ENCODE measurements at regions not wholly inside any gene's neighbourhood (a gene's known extent, or its start where the extent isn't known, plus 50 kb on each side); places are given as distances from the start of the nearest gene placed in this dataset.
"Not testable (repeated sequence)": the region's sequence is repeated elsewhere in the genome, so short reads cannot be mapped to it uniquely, and the experiment has no call there.

- no peak for DNase-seq (ENCODE audit: low read depth in 4 of 4, low spot score in 3 of 4)
These were observed 67.9 kb downstream of the TTLL2 start for GRCh38 chr6:167392631-167393316.

DNA sequence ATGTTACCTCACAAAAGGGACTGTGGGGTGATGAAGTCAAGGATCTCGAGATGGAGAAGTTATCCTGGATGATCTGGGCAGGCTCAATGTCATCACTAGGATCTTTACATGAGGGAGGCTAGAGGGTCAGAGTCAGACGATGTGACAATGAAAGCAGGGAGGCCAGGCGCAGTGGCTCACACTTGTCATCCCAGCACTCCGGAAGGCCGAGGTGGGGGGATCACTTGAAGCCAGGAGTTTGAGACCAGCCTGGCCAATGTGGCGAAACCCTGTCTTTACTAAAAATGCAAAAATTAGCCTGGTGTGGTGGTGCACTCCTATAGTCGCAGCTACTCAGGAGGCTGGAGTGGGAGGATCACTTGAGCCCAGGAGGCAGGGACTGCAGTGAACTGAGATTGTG lies 68.8 kb downstream of the TTLL2 start:
- DNase-seq (ENCODE audit: low read depth in 4 of 4, low spot score in 3 of 4) = no peak

DNA sequence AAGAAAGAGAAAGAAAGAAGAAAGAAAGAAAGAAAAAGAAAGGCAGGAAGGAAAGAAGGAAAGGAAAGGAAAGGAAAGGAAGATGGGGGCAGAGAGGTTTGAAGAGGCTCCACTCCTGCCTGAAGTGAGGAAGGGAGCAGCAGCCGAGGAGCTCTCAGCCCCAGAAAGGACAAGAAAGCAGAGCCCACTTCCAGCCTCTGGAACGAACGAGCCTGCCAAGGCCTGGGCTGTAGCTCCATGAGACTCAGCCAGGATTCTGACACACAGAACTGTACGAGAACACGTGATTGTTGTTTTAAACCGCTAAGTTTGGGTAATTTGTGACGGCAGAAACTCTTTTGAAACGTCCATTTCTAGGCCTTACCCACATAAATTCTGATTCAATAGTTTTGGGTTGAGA lies 69.5 kb downstream of the TTLL2 start:
- DNase-seq (ENCODE audit: low read depth in 4 of 4, low spot score in 3 of 4) = no peak

DNA sequence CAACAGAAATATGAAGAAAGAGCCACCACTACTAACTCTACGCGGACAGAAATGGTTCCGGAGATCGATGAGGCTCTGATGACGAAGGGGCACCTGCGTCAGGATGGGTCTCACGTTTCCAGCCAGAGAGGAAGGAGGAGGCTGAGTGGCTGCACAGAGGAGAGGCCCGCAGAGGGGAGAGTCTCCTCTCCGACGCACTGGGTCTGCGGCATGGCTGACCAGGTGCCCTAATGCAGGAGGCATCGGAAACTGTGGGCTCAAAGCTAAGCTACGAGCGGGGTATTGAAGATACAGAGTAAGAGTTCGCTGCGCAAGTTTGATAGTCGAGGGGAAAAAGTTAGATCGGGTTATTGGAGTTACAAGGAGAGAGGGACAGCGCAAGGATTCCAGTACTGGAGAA lies 69.9 kb downstream of the TTLL2 start:
- DNase-seq (ENCODE audit: low read depth in 4 of 4, low spot score in 3 of 4) = no peak

- no peak for DNase-seq (ENCODE audit: low read depth in 4 of 4, low spot score in 3 of 4)
These were observed 71.3 kb downstream of the TTLL2 start for GRCh38 chr6:167396068-167396658.

GRCh38 chr6:167396659-167397490 lies 72.0 kb downstream of the TTLL2 start:
- DNase-seq (ENCODE audit: low read depth in 4 of 4, low spot score in 3 of 4) = no peak

- no peak for DNase-seq (ENCODE audit: low read depth in 4 of 4, low spot score in 3 of 4)
These were observed 72.8 kb downstream of the TTLL2 start for GRCh38 chr6:167397712-167398111.

DNA sequence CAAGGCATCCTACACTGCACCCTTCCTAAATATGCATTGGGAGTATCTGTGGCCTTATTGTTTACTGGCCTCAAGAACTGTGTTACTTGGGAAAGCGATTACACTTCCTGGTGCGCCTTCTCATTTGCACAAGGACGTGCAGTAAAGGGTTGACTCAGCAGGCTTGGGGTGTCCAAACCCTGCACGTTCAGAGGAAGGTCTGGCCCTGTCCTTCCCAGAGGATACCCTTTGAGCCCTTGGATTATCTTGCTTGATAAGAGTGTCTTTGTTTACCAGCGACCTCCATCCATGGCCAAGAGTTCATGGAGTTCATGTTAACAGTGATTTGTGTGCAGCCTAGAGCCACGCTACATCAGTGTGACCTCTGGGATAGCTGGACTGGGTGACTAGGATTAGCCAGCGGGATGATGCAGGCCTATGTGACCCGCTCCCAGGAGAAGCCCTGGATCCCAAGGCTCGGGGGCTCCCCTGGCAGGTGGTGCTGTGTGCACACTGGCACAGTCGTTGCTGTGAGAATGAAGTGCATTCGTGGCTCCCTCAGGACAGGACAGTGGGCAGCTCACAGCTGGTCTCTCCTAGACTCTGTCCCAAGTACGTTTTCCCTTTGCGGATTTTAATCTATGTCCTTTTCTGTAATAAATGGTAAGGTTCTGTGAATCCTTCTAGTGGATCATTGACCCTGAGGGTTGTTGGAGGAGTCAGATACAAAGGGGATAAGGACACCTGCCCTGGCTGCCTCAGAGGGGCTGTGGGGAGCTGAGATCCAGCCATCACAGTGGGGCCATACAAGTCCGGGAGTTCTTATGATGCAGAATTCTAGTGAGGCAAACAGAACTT lies 73.5 kb downstream of the TTLL2 start:
- DNase-seq (ENCODE audit: low read depth in 4 of 4, low spot score in 3 of 4) = no peak

DNA sequence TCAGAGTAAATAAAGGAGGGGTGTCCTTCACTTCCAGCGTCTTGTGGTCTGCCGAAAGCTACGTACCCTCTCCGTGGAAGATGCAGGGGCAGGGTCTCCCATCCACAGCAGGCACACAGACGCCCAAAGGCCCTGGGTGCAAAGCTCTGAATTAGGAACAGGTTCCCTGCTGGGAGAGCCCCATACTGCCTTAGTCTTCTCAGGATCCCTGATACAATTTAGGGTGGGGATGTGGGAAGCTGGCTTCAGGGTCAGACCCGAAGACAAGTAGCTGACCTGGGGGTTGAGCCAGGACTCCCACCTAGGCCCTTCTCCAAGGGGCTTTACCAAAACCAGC lies 74.1 kb downstream of the TTLL2 start:
- no peak for DNase-seq (ENCODE audit: low read depth in 4 of 4, low spot score in 3 of 4)

- no peak for DNase-seq (ENCODE audit: low read depth in 4 of 4, low spot score in 3 of 4)
These were observed 74.7 kb downstream of the TTLL2 start for GRCh38 chr6:167399599-167399998.

DNA sequence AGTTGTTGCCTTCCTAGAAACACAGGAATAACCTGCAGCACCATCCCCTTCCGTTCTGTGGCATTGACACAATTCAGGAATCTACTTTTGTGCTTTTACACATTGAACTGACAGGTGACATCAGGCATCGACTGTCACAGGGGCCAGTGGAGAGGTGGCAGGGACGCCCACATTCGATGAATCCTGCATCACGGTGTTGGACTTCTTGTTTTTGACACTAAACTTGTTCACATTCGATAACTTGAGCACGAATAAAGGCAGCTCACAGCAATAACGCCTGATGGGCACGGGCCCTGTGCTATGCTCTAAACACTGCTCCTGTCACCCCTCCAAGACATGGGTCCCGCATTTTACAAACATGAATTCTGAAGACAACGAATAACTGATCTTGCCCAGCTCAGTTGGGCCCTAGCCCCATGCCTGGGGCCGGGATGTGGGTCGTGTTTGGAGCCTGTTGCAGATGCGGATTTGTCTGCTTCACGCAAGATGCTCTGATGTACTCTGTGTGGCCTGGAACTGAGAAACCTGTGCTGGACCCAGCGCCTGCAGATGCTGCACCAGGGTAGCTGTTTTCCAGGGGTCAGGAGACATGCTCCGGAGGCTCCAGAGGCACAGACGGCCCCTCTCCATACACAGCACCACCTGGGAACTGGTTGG lies 75.7 kb downstream of the TTLL2 start:
- no peak for DNase-seq (ENCODE audit: low read depth in 4 of 4, low spot score in 3 of 4)

DNA sequence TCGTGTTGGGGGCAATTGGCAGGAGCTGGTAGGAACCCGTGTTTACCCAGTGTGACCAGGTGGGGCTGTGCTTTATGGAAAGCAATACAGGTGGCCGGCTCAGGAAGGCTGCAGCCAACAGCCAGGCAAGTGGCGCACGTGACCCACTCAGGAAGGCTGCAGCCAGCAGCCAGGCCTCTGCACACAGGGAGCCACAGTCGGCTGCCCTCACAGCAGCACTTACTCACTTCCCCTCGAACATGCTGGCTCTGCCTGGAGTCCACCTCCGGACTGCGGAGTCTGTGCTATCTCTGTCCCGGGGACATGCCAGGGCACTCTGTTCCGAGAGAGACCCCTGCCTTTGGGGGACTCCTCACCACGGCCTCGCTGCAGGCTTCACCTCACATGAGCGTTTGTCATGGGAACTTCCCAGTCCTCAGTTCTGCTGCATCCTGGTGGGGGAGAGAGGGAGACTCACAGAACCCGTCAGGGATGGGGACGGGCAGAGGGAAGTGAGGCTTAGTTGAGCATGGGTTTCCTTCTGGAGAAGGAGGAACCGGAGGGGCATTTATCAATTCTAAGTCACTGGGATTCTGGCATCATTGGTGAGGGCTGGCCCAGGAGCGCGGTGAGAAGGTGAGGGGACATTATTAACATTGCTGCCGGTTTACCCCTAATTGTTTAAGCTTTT lies 76.8 kb downstream of the TTLL2 start:
- DNase-seq (ENCODE audit: low read depth in 4 of 4, low spot score in 3 of 4) = peak in 1 of 4 donors; percentile 27

DNA sequence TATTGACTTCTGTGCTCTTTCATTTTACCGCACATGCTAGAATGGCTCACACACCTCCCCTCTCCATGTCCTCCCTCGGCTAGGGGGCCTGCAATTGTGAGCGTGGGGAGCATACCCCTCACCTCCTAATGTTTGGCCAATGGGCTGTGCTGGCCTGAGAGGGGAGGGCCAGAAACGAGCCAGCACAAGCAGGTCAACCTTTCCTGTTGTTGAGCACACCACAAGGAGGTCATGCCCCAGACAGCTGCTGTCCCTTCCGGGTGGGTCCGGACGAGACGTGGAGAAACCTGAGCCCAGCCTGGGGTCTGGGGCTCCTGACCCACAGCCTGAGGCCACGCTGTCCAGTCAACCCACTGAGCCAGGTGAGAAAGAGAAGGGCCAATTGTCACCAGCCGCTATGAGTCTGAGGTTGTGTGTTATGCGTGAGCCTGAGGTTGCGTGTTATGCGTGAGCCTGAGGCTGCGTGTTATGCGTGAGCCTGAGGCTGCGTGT lies 77.4 kb downstream of the TTLL2 start:
- DNase-seq (ENCODE audit: low read depth in 4 of 4, low spot score in 3 of 4) = no peak

- no peak for DNase-seq (ENCODE audit: low read depth in 4 of 4, low spot score in 3 of 4)
These were observed 78.5 kb downstream of the TTLL2 start for GRCh38 chr6:167403427-167403826.

GRCh38 chr6:167404385-167405049 lies 79.6 kb downstream of the TTLL2 start:
- DNase-seq (ENCODE audit: low read depth in 4 of 4, low spot score in 3 of 4) = no peak

- DNase-seq (ENCODE audit: low read depth in 4 of 4, low spot score in 3 of 4) = no peak
These were observed 81.1 kb downstream of the TTLL2 start for GRCh38 chr6:167405778-167406532.

GRCh38 chr6:167406533-167407238 lies 81.8 kb downstream of the TTLL2 start:
- DNase-seq (ENCODE audit: low read depth in 4 of 4, low spot score in 3 of 4) = not testable (repeated sequence)

All from left renal pelvis (tissue), 4 donors.